A549 (cell line): ENCODE measurements at regions not wholly inside any gene's neighbourhood (a gene's known extent, or its start where the extent isn't known, plus 50 kb on each side); places are given as distances from the start of the nearest gene placed in this dataset.
"Not testable (repeated sequence)": the region's sequence is repeated elsewhere in the genome, so short reads cannot be mapped to it uniquely, and the experiment has no call there.

ENCODE experiments used
- ATAC-seq, 2 experiments: fragments of 200-7000 bp in 1 of 2; fragments of >200 bp in 1 of 2; cut with Nextera tagmentation in 1 of 2; cut with Tn5 transposase in 1 of 2; 3 replicates each; pipeline versions ENCODE4 v1.8.0 to v1.9.1; 2018 to 2020; ENCODE audit warnings: mild to moderate bottlenecking in 1 of 2, moderate library complexity in 1 of 2
- CTCF ChIA-PET: fragments of 300-600 bp; sonication (Branson Sonifier 250); formaldehyde crosslinking; extraction: SDS; loops from one replicate; lab custom pipeline; 2021; ENCODE audit warnings: antibody characterized with exemption, inconsistent platforms; lab: Yijun Ruan, JAX
- POLR2A ChIA-PET: fragments of 350-600 bp; formaldehyde crosslinking; extraction: SDS; loops from one replicate; lab custom pipeline; 2021; ENCODE audit warnings: antibody characterized with exemption, inconsistent platforms; lab: Yijun Ruan, JAX
- DNase-seq, 2 experiments: peaks; one replicate each; pipeline versions ENCODE4 v3.0.0 to v3.0.0-alpha.2; 2011 to 2016; ENCODE audit warnings: low read depth in 1 of 2, low spot score in 1 of 2
- FAIRE-seq: peaks from 2 replicates; lab custom pipeline; 2011; peaks lifted over from hg19 to GRCh38; lab: Jason Lieb, UNC
- H3K27ac ChIP-seq, 2 experiments: fragments of >200 bp; sonication (Bioruptor Twin); formaldehyde crosslinking; 3 replicates each; pipeline ENCODE4 v1.5.1; 2016 to 2017
- H3K4me1 ChIP-seq: fragments of >200 bp; sonication (Bioruptor Twin); formaldehyde crosslinking; 3 replicates; pipeline ENCODE4 v1.6.1; 2016
- H3K4me2 ChIP-seq: fragments of >200 bp; sonication (Bioruptor Twin); formaldehyde crosslinking; 3 replicates; pipeline ENCODE4 v1.6.1; 2016
- H3K4me3 ChIP-seq: fragments of >200 bp; sonication (Bioruptor Twin); formaldehyde crosslinking; 3 replicates; pipeline ENCODE4 v1.5.1; 2016
- H3K9me3 ChIP-seq: fragments of >200 bp; sonication (Bioruptor Twin); formaldehyde crosslinking; 3 replicates; pipeline ENCODE4 v1.6.1; 2016
- BCL3 ChIP-seq: fragments of >200 bp; sonication (Bioruptor Twin); formaldehyde crosslinking; IDR thresholded peaks from 3 replicates; pipeline ENCODE4 v1.6.1; 2016
- CBX2 ChIP-seq: fragments of 200-600 bp; sonication (generic); IDR thresholded peaks from 2 replicates; pipeline ENCODE4 v1.6.1; 2016; ENCODE audit warnings: low read depth, mild to moderate bottlenecking, borderline replicate concordance
- CEBPB ChIP-seq, 2 experiments: fragments of >200 bp in 1 of 2; sonication (Bioruptor Twin) in 1 of 2; formaldehyde crosslinking in 1 of 2; IDR thresholded peaks; 2 replicates each; pipeline ENCODE4 v1.6.1; 2012 to 2016
- CHD2 ChIP-seq: fragments of 150-350 bp; IDR thresholded peaks from 2 replicates; pipeline ENCODE4 v1.6.1; 2014; ENCODE audit warnings: low read length; ENCODE audit not compliant: partially characterized antibody
- CTCF ChIP-seq: fragments of >200 bp; sonication (Bioruptor Twin); formaldehyde crosslinking; IDR thresholded peaks from 3 replicates; pipeline ENCODE4 v1.5.1; 2016
- E2F6 ChIP-seq: IDR thresholded peaks from 2 replicates; pipeline ENCODE4 v1.6.1; 2012; ENCODE audit warnings: low read depth, borderline replicate concordance
- ELK1 ChIP-seq: fragments of 150-350 bp; IDR thresholded peaks from 2 replicates; pipeline ENCODE4 v1.6.1; 2014; ENCODE audit warnings: low read depth, mild to moderate bottlenecking, low read length
- HEYL ChIP-seq: fragments of 250-450 bp; sonication (Bioruptor Pico); IDR thresholded peaks from 2 replicates; pipeline ENCODE4 v1.8.0; 2021; ENCODE audit warnings: mild to moderate bottlenecking, moderate library complexity
- HOXA7 ChIP-seq: fragments of 250-450 bp; sonication (Bioruptor Pico); IDR thresholded peaks from 2 replicates; pipeline ENCODE4 v1.5.0; 2020; ENCODE audit warnings: mild to moderate bottlenecking, moderate library complexity
- HOXB13 ChIP-seq: fragments of 250-450 bp; sonication (Bioruptor Pico); IDR thresholded peaks from 2 replicates; pipeline ENCODE4 v1.5.0; 2020; ENCODE audit warnings: low read depth, mild to moderate bottlenecking, moderate library complexity
- JUNB ChIP-seq: fragments of >200 bp; sonication (Bioruptor Twin); formaldehyde crosslinking; IDR thresholded peaks from 2 replicates; pipeline ENCODE4 v1.6.1; 2016
- MAZ ChIP-seq: fragments of 150-350 bp; IDR thresholded peaks from 2 replicates; pipeline ENCODE4 v1.6.1; 2014; ENCODE audit warnings: antibody characterized with exemption, low read depth, low read length, borderline replicate concordance
- PBX3 ChIP-seq: IDR thresholded peaks from 2 replicates; pipeline ENCODE4 v1.6.1; 2012
- PHF8 ChIP-seq: fragments of 200-600 bp; sonication (generic); IDR thresholded peaks from 2 replicates; pipeline ENCODE4 v1.6.1; 2016; ENCODE audit warnings: low read depth, mild to moderate bottlenecking, antibody characterized with exemption, moderate library complexity, borderline replicate concordance
- POLR2A ChIP-seq: IDR thresholded peaks from 2 replicates; pipeline ENCODE4 v1.6.1; 2012; ENCODE audit warnings: mild to moderate bottlenecking, low read length
- POLR2AphosphoS2 ChIP-seq: conservative IDR thresholded peaks from 2 replicates; pipeline ENCODE4 v1.6.1; 2012; ENCODE audit warnings: low read length, improper control_type of control experiment, inconsistent platforms
- REST ChIP-seq: fragments of 200-600 bp; sonication (generic); IDR thresholded peaks from 2 replicates; pipeline ENCODE4 v1.6.1; 2016; ENCODE audit warnings: antibody characterized with exemption, mild to moderate bottlenecking, moderate library complexity
- ZC3H11A ChIP-seq: fragments of 450-650 bp; IDR thresholded peaks from 2 replicates; pipeline ENCODE4 v1.6.1; 2014; ENCODE audit warnings: antibody characterized with exemption, mild to moderate bottlenecking
- ZFP36 ChIP-seq: fragments of 450-650 bp; IDR thresholded peaks from 2 replicates; pipeline ENCODE4 v1.6.1; 2014; ENCODE audit warnings: borderline replicate concordance; ENCODE audit not compliant: partially characterized antibody
- WGBS: methylation state at CpG from one replicate; pipeline ENCODE4 v1.1.6; 2017; ENCODE audit errors: missing lambda C conversion rate; 5-methylcytosine and 5-hydroxymethylcytosine counted together

GRCh38 chrY:18993480-18993879, 219.9 kb upstream of the HSFY2 start (continued):
- no peak for TF ChIP-seq BCL3
- TF ChIP-seq CEBPB (IDR thresholded peaks at IDR 0.05), result no peak
- TF ChIP-seq CBX2, result no peak

- H3K4me1 ChIP-seq, FAIRE-seq, CTCF ChIA-PET, H3K27ac ChIP-seq, DNase-seq, H3K4me2 ChIP-seq, H3K4me3 ChIP-seq, H3K9me3 ChIP-seq, POLR2A ChIA-PET: not testable (repeated sequence)
- ATAC-seq, result peak in 1 of 2 experiments; percentile 99; a peak in 5 of 6 replicates
- 93% methylated on average over 12 of the region's 52 CpGs for WGBS
Observed at GRCh38 chrY:18992684-18993083, 219.1 kb upstream of the HSFY2 start.

- no peak overlapping the region for H3K4me3 ChIP-seq
- TF ChIP-seq ELK1 (no peak), PBX3 (no peak), POLR2AphosphoS2 (no peak), HOXB13 (CRISPR knock-in tag) (no peak), JUNB (no peak), MAZ (no peak), BCL3 (no peak), REST (no peak), CTCF (no peak), ZC3H11A (no peak), HEYL (CRISPR knock-in tag) (no peak), E2F6 (no peak), HOXA7 (CRISPR knock-in tag) (no peak), CHD2 (no peak), POLR2A (no peak), CBX2 (no peak), PHF8 (no peak), ZFP36 (no peak)
- H3K4me1 ChIP-seq, result no peaks in the 10 kb centered on the region
- no peak overlapping the region for H3K27ac ChIP-seq
- H3K9me3 ChIP-seq, result no peaks in the 10 kb centered on the region
- DNase-seq (no peak), FAIRE-seq (no peak), ATAC-seq (no peak)
- POLR2A ChIA-PET, result no interaction called here
- CTCF ChIA-PET, result no interaction called here
- WGBS, result 6% methylated on average over 1 of the region's 2 CpGs
- H3K4me2 ChIP-seq, result no peak overlapping the region
Observed at GRCh38 chrY:18989356-18989755, 215.8 kb upstream of the HSFY2 start.
